Upper lobe of left lung (tissue), 4 donors: ENCODE measurements at regions not wholly inside any gene's neighbourhood (a gene's known extent, or its start where the extent isn't known, plus 50 kb on each side); places are given as distances from the start of the nearest gene placed in this dataset.
"Not testable (repeated sequence)": the region's sequence is repeated elsewhere in the genome, so short reads cannot be mapped to it uniquely, and the experiment has no call there.

ENCODE experiments used
- POLR2A ChIP-seq, 4 donors: fragments of 450-650 bp; IDR thresholded peaks; one replicate each; pipeline ENCODE4 v1.5.1; 2016 to 2017; ENCODE audit warnings: antibody characterized with exemption in 4 of 4, mild to moderate bottlenecking in 2 of 4
- POLR2AphosphoS5 ChIP-seq, 2 donors: sonication (generic); formaldehyde crosslinking; IDR thresholded peaks; one replicate each; pipeline ENCODE4 v1.5.1; 2017; ENCODE audit warnings: antibody characterized with exemption in 2 of 2
- TF ChIP-seq, protein P1 (sequence below), 6 experiments: fragments of 450-650 bp in 4 of 6; fragments of 200-600 bp in 2 of 6; sonication (generic) in 2 of 6; IDR thresholded peaks; one replicate each; pipeline ENCODE4 v1.5.1; 2016 to 2019; ENCODE audit warnings: antibody characterized with exemption in 6 of 6

DNA sequence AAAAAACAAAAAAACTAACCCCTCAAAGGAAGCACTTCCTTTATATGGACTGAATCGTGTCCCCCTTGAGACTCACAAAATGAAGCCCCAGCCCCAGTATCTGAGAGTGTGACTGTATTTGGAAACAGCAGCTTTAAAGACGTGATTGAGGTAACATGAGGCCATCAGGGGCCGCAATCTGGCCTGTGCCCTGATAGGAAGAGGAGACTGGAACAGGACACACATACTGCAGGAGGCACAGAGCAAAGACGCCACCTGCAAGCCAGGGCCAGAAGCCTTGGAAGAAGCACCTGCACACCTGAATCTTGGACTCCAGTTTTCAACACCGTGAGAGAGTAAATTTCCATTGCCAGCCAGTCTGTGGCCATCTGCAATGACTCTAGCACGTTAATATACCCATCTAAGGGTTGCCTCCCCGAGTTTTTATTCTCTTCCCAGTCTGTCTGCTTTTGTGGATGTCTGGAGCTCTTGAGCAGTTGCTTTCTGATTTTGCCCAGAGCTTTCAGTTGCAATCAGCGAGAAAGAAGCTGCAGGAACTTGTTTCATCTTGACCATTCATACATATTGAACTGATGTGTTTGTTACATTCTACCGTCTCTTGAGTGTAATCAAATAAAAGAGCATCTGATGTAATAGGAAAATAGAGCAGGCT, 775.8 kb upstream of the TPTE start:
- TF ChIP-seq, protein P1, sequence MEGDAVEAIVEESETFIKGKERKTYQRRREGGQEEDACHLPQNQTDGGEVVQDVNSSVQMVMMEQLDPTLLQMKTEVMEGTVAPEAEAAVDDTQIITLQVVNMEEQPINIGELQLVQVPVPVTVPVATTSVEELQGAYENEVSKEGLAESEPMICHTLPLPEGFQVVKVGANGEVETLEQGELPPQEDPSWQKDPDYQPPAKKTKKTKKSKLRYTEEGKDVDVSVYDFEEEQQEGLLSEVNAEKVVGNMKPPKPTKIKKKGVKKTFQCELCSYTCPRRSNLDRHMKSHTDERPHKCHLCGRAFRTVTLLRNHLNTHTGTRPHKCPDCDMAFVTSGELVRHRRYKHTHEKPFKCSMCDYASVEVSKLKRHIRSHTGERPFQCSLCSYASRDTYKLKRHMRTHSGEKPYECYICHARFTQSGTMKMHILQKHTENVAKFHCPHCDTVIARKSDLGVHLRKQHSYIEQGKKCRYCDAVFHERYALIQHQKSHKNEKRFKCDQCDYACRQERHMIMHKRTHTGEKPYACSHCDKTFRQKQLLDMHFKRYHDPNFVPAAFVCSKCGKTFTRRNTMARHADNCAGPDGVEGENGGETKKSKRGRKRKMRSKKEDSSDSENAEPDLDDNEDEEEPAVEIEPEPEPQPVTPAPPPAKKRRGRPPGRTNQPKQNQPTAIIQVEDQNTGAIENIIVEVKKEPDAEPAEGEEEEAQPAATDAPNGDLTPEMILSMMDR (IDR thresholded peaks at IDR 0.05) = not testable (repeated sequence)
- not testable (repeated sequence) for TF ChIP-seq POLR2A, POLR2AphosphoS5 (IDR thresholded peaks at IDR 0.05)
